Neural crest cell (in vitro differentiated cells): ENCODE measurements at regions not wholly inside any gene's neighbourhood (a gene's known extent, or its start where the extent isn't known, plus 50 kb on each side); places are given as distances from the start of the nearest gene placed in this dataset.

Experiments used
- DNase-seq: peaks from one replicate; pipeline ENCODE4 v3.0.0; 2021; ENCODE audit warnings: low read depth, mixed read lengths, low spot score
- H3K27ac Mint-ChIP-seq: one replicate; pipeline ENCODE4 v1.8.0; 2021; ENCODE audit warnings: mild to moderate bottlenecking, mixed read lengths; ENCODE audit not compliant: unreplicated experiment
- H3K27me3 Mint-ChIP-seq: 2 replicates; pipeline ENCODE4 v1.8.0; 2021; ENCODE audit warnings: low read depth, mild to moderate bottlenecking, mixed read lengths
- H3K36me3 Mint-ChIP-seq: 2 replicates; pipeline ENCODE4 v1.8.0; 2021; ENCODE audit warnings: low read depth, mild to moderate bottlenecking, mixed read lengths
- H3K4me1 Mint-ChIP-seq: 2 replicates; pipeline ENCODE4 v1.8.0; 2021; ENCODE audit warnings: mixed read lengths
- H3K4me3 Mint-ChIP-seq: one replicate; pipeline ENCODE4 v1.8.0; 2021; ENCODE audit warnings: mild to moderate bottlenecking, mixed read lengths
- H3K9me3 Mint-ChIP-seq: 2 replicates; pipeline ENCODE4 v1.8.0; 2021; ENCODE audit warnings: mixed read lengths
- TF ChIP-seq, protein P1 (sequence below): fragments of 200-600 bp; sonication (generic); conservative IDR thresholded peaks from 2 replicates; pipeline ENCODE4 v1.5.0; 2021; ENCODE audit warnings: antibody characterized with exemption, mild to moderate bottlenecking

DNA sequence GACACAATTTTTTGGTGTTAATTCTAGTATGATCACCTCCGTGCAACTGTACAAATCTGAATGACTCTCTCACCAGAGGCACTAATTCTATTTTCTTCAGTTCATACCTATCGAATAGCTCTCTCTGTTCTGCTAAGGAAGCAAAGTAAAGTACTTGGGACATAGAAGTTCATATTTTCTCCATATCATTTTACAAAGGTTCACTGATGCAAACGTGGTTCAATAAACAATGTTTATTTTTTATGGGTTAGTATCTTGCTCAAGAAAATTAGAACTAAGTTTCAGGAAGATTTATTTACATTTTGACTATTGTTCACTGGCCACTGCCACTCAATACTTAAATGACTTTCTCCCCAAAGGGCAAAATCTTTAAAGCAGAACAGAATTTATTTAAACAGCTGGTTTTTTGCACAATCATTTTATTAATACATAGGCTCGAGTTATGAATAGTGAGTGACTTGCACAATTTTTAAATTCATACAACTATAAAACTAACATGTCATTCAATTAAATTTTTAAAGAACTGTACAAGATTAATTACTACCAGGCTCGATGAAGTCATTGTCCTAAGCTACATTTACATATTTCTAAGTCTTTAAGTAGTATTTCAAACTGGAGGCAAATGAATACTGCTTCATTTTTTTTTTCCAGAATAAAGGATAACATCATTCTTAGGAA lies 255.8 kb downstream of the C16orf95 start:
- Mint-ChIP-seq H3K27ac (no peak overlapping the region), H3K4me3 (no peak overlapping the region), H3K4me1 (peaks cover 26% of the 10 kb centered on the region), H3K27me3 (peaks cover 22% of the 10 kb centered on the region), H3K36me3 (no peaks in the 10 kb centered on the region), H3K9me3 (no peaks in the 10 kb centered on the region)
- no peak for DNase-seq
- TF ChIP-seq, protein P1, sequence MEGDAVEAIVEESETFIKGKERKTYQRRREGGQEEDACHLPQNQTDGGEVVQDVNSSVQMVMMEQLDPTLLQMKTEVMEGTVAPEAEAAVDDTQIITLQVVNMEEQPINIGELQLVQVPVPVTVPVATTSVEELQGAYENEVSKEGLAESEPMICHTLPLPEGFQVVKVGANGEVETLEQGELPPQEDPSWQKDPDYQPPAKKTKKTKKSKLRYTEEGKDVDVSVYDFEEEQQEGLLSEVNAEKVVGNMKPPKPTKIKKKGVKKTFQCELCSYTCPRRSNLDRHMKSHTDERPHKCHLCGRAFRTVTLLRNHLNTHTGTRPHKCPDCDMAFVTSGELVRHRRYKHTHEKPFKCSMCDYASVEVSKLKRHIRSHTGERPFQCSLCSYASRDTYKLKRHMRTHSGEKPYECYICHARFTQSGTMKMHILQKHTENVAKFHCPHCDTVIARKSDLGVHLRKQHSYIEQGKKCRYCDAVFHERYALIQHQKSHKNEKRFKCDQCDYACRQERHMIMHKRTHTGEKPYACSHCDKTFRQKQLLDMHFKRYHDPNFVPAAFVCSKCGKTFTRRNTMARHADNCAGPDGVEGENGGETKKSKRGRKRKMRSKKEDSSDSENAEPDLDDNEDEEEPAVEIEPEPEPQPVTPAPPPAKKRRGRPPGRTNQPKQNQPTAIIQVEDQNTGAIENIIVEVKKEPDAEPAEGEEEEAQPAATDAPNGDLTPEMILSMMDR, result no peak

DNA sequence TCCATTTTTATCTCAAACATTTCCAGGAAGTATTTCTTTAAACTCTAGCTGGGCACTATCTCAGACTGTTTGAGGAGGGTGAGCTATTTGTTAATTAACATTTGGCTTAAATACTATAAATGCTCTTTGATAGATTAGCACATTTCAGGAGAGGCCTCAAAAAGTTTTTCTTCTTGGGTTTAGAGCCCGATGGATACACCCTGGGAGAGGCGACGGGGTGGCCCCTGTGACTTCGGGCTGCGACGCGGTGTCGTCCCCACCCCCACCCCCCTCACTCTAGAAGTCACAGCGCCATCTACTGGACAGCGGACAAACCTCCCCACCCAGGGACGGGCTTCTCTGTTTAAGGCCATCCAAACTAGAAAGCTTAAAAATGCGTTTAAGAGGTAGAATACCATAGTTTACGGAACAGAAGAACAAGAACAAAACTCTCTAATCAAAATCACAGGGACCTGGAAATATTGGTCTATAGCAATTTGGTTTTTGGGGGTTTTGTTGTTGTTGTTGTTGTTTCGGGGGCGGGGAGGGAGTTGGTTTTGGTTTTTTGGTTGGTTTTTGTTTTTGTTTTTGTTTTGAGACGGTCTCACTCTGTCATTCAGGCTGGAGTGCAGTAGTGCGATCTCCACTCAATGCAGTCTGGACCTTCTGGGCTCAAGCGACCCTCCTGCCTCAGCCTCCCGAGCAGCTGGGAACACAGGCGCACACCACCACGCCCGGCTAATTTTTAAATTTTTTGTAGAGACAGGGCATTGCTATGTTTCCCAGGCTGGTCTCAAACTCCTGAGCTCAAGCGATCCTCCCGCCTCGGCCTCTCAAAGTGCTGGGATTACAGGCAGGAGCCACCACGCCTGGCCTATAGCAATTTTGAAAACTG lies 254.4 kb downstream of the C16orf95 start:
- H3K36me3 Mint-ChIP-seq, result no peaks in the 10 kb centered on the region
- peaks cover 28% of the 10 kb centered on the region for H3K4me1 Mint-ChIP-seq
- H3K9me3 Mint-ChIP-seq, result no peaks in the 10 kb centered on the region
- no peak overlapping the region for H3K4me3 Mint-ChIP-seq
- peak; percentile 77 for DNase-seq
- H3K27ac Mint-ChIP-seq, result no peak overlapping the region
- TF ChIP-seq, protein P1, result peak; percentile 86
- peaks cover 22% of the 10 kb centered on the region for H3K27me3 Mint-ChIP-seq

DNA sequence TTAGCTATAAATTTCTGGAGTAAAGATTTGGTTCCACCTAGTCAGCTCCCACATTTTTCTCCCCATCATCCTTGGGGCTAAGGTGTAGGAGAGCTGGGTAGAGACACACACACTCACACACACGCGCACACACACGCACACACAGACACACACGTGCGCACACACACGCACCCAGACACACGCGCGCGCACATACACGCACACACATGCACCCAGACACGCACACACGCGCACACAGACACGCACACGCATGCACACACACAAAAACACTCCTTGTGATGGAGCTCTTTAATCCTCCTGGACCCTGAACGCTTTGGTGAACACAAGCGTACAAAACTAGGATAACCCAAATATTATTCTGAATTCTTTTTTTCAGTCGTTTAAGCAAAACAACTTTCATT lies 253.6 kb downstream of the C16orf95 start:
- H3K27ac Mint-ChIP-seq, result no peak overlapping the region
- DNase-seq, result no peak
- H3K36me3 Mint-ChIP-seq, result no peaks in the 10 kb centered on the region
- no peaks in the 10 kb centered on the region for H3K9me3 Mint-ChIP-seq
- H3K4me3 Mint-ChIP-seq, result no peak overlapping the region
- TF ChIP-seq, protein P1, result no peak
- H3K4me1 Mint-ChIP-seq, result peaks cover 36% of the 10 kb centered on the region
- peaks cover 22% of the 10 kb centered on the region for H3K27me3 Mint-ChIP-seq

DNA sequence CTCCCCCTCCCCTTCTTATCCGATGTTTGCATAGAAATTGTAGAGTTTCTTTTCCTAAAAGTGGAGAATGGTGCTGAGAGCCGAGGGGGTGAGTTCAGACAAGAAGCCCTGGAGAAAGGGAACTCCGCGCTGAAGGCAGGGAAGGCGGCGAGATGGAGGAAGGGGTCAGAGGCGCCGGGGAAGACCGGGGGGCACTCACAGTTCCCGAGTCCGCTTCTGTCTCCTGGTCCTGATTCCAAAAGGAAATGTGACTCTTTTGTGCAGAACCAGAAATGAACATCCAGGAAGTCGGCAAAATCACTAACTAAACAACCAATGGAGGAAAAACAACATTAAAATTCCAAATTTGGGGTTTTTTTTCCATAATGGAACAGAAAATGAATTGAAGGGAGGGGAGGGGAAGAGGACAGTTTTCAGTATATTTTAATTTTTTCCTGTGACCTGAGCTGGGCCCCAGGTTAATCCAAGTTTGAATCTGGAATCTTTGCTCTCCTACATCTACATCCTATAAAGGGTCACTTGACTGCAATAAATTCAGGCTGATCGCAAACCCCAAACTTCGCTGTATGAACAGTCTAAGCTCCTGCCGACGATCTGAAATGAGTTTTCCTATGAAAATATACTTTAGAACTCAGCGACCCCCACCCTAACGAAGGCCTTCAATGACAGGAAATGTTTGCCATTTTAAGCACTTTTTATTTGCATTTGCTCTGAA lies 252.3 kb downstream of the C16orf95 start:
- TF ChIP-seq, protein P1, result no peak
- Mint-ChIP-seq H3K36me3 (no peaks in the 10 kb centered on the region), H3K27ac (peak overlapping the region; percentile 28), H3K4me3 (no peak overlapping the region), H3K9me3 (no peaks in the 10 kb centered on the region), H3K4me1 (peaks cover 45% of the 10 kb centered on the region), H3K27me3 (peaks cover 29% of the 10 kb centered on the region)
- no peak for DNase-seq

DNA sequence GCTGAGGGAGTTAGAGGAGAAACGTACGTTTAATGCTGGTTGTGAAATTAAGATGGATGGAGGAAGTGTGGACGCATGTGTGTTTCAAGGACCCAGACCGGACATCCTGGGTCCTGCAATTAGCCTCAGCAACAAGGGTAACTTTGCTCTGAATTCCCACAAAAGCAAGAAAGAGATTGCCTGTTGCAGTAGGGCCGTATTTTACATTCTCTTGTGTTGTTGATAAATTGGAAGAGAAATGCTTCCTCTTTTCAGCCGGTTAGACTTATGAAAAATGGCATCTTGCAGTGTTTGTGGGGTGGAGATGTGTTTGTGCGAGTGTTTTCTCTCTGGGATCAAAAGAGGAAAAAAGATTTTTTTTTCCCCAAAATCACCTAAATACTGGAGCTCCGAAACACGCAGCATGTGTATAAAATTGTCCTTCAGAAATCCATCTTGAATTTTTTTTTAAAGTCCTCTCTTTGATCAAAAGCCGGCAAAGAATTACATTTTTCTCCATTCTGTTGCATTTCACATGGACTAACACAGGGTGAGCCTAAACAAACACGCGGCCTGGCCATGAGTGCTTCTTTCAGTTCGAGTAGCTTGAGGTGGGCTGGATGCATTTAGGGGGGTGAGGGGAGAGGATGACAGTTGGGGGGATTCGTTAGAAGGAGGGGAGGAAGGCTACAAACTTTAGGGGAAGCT lies 251.6 kb downstream of the C16orf95 start:
- Mint-ChIP-seq H3K36me3 (no peaks in the 10 kb centered on the region), H3K4me1 (peaks cover 45% of the 10 kb centered on the region), H3K27ac (no peak overlapping the region), H3K4me3 (no peak overlapping the region), H3K27me3 (peaks cover 32% of the 10 kb centered on the region), H3K9me3 (no peaks in the 10 kb centered on the region)
- TF ChIP-seq, protein P1, result no peak
- DNase-seq, result no peak
